NB4 (cell line): ENCODE measurements at regions not wholly inside any gene's neighbourhood (a gene's known extent, or its start where the extent isn't known, plus 50 kb on each side); places are given as distances from the start of the nearest gene placed in this dataset.

Experiments used
- CTCF ChIP-seq: IDR thresholded peaks from one replicate; pipeline ENCODE4 v1.5.1; 2012; ENCODE audit warnings: low read depth, low read length
- MYC ChIP-seq: IDR thresholded peaks from 2 replicates; pipeline ENCODE4 v1.6.1; 2011; ENCODE audit warnings: low read depth, low read length
- POLR2A ChIP-seq: IDR thresholded peaks from 2 replicates; pipeline ENCODE4 v1.6.1; 2011; ENCODE audit warnings: mild to moderate bottlenecking; ENCODE audit not compliant: insufficient read length; ENCODE audit errors: extremely low read depth

GRCh38 chr1:100628631-100629081, 90.7 kb downstream of the GPR88 start:
- TF ChIP-seq CTCF (no peak), POLR2A (no peak), MYC (no peak)
